ENCODE measurements at regions not wholly inside any gene's neighbourhood (a gene's known extent, or its start where the extent isn't known, plus 50 kb on each side); places are given as distances from the start of the nearest gene placed in this dataset.
"Not testable (repeated sequence)": the region's sequence is repeated elsewhere in the genome, so short reads cannot be mapped to it uniquely, and the experiment has no call there.

DNA sequence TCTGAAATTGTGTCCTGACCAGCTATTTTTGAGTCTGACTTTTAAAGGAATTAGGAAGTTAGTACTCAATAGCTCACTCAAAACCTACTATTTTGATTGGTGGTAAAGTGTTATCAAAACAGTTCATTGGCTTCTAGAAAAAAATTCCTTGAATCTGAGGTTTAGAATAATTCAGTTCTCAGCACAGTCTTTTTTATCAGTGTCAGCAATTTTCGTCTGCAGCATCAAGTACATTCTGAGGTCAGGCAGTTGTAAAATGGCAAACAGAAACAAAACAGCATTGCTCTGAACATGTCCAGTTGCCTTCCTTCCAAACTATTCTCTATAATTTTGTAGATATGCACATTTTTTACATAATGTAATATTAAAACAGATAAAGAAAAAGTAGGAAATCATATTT lies 1644.1 kb downstream of the SLITRK5 start:
- DNase-seq (ENCODE audit: low read depth in 2 of 2) = no peak

DNA sequence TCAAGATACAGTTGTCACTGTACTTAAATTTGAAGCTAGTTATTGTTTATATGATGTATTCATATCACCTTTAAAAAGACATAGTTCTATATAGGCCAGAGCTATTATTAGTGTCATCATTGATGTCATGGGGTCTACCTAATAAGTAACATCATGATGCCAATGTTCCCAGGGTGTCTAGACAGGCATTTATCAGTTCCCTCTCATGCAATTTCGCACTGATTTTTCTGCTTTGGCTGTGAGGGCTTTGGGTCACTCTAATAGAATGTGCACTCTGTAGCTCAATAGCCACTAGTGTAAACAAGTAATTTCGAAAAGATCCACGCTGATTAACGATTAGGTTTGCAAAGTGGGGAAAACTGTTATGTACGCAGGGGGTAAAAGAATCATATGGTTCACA lies 1651.3 kb downstream of the SLITRK5 start:
- DNase-seq (ENCODE audit: low read depth in 2 of 2) = no peak

DNA sequence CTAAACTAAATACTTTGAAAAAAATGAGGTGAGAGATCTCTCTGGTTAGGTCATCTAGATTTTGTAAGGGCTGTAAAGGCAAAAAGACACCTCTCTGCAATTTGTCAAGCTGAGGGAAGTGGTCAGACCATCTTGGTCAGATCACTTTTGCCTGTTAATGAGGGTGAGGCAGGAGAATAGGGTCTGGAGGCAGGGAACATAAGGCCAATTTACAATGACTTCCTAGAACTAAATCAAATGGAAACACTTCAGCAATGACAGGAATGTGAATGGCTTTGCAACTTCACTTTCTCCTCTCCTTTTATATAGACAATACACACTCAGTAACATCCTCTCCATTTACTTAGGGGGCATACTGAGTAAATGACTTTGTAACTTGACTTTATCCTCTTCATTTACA lies 1653.4 kb downstream of the SLITRK5 start:
- DNase-seq (ENCODE audit: low read depth in 2 of 2) = no peak

DNA sequence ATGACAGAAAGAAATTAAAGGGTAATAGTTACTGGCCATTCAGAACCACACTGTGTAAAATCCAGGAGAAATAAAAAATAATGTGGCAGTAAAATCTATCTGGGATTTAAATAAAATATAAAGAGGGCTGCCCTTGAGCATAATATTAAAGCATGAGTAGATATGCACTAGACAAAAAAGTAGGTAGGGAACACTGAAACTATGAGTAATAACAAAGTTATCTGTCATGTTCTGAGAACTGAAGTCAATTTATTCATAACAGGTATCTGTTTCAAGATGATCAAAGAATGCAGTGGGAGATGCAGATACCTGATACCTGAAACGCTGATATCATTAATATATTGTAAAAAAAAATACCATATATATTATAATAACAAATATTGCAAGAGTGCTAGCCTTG lies 1672.0 kb downstream of the SLITRK5 start:
- DNase-seq (ENCODE audit: low read depth in 2 of 2) = no peak

DNA sequence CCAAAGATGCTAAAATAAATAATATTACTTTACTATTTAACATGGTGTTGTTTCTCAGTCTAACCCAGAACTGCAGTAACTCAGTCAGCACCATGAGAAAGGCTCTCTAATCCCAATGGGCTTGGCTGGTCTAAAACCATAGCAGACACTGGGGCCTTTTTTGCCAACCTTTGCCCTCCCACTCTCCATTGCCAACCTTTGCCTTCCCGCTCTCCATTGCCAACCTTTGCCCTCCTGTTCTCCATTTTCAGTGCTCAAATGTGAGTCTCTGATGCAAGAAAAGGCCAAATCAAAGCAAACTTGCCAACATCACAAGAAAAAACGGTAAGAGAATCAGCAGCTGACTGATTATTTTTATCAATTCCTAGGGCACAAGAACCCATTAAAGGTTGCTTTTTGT lies 1681.2 kb downstream of the SLITRK5 start:
- DNase-seq (ENCODE audit: low read depth in 2 of 2) = no peak

DNA sequence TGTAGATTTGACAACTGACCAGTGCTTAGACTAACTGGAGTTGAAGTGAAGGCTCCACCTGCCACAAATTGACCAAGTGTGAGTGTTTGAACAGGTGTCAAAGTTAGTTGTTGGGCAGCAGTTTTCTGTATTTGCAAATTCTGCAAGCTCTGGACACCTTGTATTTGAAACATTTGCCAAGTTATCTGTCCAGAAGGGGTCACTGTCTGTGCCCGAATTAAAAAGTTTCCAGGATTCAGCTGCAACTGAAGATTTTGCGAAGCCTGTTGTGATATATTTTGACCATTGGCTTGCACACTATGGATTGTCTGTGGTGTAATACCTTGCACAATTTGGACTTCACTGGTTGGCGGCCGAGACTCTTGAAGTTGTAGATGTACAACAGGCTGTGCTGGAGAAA lies 1690.7 kb downstream of the SLITRK5 start:
- DNase-seq (ENCODE audit: low read depth in 2 of 2) = no peak

DNA sequence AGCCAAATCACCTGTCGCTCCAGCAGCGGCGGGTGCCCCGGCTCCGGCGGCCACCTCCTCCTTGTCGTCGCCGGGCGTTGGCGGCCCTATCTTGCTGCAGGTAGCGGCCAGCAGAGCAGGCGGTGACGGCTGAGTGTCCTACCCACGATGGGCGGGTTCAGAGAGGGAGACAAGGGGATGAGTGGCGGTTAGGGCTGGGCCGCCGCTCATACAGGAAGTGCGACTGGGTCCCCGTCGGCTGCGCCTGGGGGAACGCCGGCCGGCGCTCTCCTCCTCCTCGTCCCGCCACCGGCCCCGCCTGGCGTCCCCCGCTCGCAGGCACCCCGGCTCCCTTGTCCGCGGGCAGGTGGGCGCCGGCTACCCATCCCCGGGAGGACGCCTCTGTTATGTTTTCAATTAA lies 1692.0 kb downstream of the SLITRK5 start:
- DNase-seq (ENCODE audit: low read depth in 2 of 2) = no peak

DNA sequence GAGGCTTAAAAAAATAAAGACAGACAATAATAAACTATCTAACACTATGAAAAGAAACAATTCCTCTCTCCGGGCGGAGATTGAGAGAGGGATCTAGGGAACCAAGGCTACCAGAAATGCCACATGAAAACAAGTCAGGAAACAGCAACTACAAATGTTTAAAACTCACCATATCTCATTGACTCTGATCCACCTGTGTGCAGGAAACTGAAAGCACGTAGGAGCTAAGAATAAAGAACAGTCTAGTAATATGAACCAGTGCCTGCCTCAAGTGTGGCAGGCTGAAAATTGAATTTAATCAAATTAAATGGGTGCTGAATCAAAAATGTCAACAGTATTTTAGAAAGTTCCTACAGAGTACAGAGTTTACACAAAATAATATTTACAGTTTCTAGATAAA lies 1701.0 kb downstream of the SLITRK5 start:
- no peak for DNase-seq (ENCODE audit: low read depth in 2 of 2)

DNA sequence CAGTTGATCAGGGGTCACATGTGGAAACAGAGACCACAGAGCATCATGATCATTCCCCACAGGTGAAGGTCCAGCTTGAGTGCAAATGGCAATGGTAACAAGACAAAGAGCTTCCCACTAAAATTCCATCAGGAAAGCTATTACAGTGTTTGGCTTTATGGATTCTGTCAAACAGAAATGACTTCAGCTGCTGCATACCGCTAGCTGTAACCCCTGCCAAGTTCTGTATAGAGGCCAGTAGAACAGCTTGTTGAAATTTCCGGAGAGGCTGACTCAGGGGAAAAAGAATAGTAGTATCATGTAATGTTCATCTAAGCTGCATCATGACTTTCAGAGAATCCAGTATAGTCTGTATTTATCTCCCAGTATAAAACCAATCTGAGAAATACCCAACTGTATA lies 1704.7 kb downstream of the SLITRK5 start:
- DNase-seq (ENCODE audit: low read depth in 2 of 2) = peak; percentile 43 to 51

DNA sequence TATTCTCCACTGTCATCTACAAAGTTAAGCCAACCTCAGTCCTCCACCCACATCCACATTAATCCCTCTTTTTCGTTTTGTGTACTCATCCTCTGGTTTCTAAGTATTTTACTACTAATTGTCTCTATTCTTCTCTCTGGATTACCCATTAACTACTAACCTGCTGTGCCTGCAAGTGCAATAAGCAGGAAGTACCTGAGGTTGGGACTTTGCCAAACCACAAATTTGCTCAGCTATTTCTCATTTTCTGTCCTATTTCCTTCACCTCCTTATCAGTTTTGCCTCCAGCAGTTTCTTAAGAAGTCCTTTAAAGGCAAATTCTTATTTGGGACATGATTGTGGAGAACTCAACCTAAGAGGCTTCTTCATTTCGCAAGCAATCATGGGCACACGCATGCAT lies 1708.9 kb downstream of the SLITRK5 start:
- DNase-seq (ENCODE audit: low read depth in 2 of 2) = no peak

DNA sequence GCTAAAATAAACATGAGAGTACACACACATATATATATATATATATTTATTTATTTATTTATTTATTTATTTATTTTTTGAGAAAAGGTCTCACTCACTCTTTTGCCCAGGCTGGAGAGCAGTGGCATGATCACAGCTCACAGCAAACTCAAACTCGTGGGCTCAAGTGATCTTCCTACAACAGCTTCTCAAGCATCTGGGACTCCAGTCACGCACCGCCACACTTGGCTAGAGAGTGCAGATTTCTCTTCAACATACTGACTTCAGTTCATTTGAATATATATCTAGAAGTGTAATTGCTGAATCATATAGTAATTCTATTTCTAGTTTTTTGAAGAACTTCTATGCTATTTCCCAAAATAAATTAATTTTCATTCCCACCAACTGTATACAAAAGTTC lies 1711.8 kb downstream of the SLITRK5 start:
- DNase-seq (ENCODE audit: low read depth in 2 of 2) = no peak

DNA sequence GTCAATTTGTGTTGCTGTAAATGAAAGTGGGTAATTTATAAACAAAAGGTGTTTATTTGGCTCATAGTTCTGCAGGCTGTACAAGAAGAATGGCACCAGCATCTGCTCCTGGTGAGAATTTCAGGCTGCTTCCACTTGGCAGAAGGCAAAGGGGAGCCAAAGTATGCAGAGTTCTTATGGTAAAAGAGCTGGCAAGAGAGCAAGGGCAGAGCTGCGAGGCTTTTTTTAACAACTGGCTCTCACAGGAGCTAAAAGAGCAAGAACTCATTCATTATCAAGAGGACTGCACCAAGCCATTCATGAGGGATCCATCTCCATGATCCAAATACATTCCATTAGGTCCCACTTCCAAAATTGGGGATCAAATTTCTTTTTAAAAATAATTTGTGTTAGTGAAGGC lies 1712.7 kb downstream of the SLITRK5 start:
- no peak for DNase-seq (ENCODE audit: low read depth in 2 of 2)

DNA sequence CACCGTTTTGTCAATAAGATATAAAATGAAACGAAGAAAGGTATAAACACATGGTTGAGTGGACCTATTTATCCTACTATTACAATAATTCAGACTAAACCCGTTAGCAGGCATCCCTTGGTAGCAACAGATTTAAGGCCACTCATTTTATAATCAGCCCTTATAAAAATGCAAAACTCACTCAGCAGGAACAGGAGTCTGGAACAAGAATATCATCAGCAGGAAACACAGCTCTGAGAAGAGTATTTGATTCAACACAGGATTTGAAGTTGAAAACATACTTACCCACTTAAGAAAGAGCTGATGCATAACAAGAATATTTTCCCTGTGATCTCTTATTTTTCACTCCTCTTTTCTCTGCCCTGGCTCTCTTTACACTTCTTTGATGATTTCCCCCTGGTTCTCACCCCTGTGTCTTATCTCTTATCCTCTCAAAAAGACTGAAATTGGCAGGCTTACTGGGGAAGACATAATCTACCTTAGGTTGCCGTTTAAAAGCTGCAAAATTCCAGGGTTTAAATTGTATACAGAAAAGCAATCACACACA lies 1722.7 kb downstream of the SLITRK5 start:
- DNase-seq (ENCODE audit: low read depth in 2 of 2) = no peak

DNA sequence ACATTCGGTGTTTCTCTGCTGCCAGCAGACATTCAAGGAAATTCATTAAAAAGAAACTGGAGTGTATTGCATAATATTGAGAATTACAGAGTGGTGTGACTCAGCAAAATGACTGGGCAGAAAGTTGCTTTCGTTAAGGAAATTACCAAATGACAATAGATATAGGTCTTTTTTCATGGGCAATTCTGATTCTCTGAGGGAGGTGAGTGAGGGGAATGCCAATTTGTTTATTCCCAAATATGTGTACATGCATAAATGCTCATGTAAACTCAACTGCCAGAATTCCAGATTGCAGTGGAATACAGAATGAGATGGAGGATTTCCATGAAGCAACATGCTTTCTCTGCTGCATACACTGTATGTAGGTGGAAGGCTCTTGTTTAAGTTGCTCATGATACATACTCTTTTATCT lies 1730.1 kb downstream of the SLITRK5 start:
- peak; percentile 10 to 19 for DNase-seq (ENCODE audit: low read depth in 2 of 2)

DNA sequence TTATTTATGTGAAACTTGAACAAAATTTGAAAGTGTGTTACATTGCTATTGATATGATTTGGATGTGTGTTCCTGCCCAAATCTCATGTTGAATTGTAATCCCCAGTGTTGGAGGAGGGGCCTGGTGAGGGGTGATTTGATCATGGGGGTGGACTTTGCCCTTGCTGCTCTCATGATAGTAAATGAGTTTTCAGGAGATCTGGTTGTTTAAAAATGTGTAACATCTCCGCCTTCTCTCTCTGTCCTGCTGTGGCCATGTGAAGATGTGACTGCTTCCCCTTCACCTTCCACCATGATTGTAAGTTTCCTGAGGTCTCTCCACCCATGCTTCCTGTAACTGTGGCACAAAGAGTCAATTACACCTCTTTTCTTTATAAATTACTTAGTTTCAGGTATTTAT lies 1731.0 kb downstream of the SLITRK5 start:
- DNase-seq (ENCODE audit: low read depth in 2 of 2) = no peak

DNA sequence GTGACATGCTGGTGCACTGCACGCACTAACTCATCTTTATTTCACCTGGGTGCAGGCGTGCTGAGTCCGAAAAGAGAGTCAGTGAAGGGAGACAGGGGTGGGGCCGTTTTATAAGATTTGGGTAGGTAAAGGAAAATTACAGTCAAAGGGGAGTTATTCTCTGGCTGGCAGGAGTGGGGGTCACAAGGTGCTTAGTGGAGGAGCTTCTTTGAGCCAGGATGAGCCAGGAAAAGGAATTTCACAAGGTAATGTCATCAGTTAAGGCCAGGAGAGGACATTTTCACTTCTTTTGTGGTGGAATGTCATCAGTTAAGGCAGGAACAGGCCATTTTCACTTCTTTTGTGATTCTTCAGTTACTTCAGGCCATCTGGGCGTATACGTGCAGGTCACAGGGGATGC lies 1734.9 kb downstream of the SLITRK5 start:
- not testable (repeated sequence) for DNase-seq (ENCODE audit: low read depth in 2 of 2)

DNA sequence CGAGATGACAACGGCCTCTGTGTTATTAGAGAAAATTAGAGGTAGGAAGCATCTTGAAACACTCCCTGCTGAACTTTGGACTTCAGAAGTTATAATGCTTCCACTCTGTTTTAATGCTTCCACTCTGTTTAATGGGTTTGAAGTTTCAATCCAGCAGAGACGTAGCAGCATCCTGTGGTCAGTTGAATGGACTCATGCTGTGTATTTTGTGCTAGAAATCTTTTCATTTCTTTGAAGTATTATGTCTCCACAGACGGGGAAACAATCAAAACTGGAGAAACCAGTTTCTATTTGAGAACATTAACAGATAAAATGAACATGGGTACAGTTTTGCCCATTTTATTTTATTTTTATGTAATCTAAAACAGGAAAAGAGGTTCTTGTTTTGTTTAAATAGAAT lies 1736.2 kb downstream of the SLITRK5 start:
- no peak for DNase-seq (ENCODE audit: low read depth in 2 of 2)

DNA sequence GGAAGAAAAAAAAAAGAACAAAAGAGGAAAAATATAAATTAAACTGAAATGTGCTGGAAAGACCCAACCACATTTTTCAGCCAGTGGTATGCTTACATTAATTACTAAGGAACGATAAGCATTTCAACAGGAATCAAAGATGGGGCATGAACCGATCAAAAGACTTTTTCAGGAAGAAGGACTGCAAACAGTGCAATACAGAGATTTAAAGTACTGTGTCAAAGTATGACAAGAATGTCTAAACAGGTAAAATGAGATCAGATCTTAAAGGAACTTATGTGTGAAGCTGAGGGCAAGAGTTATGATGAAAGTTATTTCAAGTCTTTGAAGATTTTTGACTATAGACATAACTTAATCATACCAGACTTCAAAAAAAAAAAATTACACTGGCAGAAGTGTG lies 1761.8 kb downstream of the SLITRK5 start:
- no peak for DNase-seq (ENCODE audit: low read depth in 2 of 2)

DNA sequence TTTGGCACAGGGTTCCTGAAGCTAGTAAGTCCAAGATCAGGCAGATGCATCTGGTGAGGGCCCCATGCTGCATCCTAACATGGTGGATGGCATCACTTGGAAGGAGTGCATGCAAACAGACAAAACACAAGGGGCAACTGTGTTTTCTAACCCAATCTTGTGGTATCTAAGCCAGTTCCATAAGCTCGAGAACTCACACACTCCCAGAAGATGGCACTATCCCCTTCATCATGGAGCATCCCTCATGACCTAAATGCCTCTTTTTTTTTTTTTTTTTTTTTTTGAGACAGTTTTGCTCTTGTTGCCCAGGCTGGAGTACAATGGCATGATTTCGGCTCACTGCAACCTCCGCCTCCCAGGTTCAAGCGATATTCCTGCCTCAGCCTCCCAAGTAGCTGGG lies 1763.5 kb downstream of the SLITRK5 start:
- DNase-seq (ENCODE audit: low read depth in 2 of 2) = not testable (repeated sequence)

DNA sequence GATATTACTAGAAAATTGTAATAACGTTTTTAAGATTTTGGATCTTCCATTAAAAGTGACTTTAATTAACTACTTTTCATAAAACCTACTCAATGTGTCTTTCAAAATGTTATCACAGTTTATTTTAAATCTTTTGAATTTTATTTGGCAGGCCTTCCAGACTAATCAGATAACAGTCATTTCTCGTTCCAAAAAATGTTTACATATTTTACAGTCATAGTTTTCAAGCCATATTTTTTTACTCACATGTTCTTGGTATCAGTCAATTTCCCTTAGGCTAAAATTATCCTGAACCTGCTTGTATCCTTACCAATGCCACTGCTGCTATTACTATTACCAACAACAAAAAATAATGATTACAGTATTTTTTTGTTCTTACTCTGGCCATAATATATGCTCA lies 1783.5 kb downstream of the SLITRK5 start:
- no peak for DNase-seq (ENCODE audit: low read depth in 2 of 2)

DNA sequence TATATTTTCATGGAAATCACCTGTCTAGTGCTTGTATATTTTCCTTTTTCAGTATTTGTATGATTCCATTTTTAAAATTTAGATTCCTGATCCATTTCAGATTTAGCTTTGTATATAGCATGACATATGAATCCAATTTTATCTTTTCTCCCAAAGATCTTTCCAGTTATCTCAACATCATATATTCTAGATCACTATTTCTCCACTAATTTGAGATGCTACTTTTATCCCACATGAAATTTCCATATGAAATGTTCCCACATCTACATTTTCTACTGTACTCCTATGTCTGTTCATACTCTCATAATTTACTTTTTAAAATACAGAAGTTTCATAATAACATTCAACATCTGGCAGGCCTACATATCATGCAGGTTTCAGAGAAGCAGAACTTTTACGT lies 1784.1 kb downstream of the SLITRK5 start:
- no peak for DNase-seq (ENCODE audit: low read depth in 2 of 2)

DNA sequence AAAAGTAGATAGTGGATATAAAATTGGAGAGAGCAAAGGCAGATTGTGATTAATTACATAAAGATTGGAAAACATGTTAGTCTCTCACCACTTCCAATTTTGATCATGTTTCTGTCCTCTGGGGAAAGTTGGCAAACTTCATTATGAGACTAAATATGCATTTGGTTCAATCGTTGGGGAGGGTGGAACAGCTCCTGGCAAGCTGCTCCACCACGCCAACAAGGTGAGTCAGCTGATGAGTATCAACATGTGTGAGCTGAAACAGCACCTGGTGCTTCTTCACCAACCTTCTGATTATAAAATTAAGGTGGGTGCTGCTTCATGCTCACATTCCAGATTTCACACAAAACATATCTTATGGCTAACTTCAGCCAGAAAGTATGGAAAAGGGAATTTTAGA lies 1784.6 kb downstream of the SLITRK5 start:
- no peak for DNase-seq (ENCODE audit: low read depth in 2 of 2)

DNA sequence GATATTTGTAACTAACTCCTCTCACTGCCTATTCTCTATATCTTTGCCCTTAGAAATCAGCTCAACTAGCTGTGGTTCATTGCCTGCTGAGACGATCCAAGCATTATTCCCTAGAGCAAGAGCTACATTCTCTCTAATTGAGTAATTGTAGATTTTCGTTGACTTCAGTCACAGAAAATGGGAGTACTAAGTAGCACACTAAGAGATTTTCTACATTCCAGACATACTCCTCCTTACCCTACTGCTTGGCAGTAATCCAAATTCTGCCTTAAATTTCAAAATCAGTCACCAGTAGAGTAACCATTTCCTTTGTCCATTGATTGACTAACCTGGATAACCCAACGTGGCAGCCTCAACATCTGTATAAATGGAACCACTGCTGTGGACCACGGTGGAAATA lies 1786.8 kb downstream of the SLITRK5 start:
- DNase-seq (ENCODE audit: low read depth in 2 of 2) = peak; percentile 62 to 67

DNA sequence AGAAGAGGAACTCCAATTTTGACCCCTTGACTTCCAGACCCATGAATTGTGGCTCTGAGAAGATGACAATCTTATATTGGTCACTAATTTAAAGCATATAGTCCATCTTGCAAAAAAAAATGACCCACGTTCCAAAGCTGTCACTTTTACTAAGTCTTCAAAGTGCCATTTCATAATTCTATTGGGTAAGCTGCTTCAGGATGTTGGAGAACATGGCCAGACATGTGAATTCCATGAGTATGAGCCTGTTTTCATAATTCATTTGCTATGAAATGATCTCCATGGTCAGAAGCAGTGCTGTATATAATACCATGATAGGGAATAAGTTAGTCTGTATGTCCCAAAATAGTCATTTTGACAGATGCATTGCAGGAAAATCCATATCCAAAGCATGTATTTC lies 1787.3 kb downstream of the SLITRK5 start:
- no peak for DNase-seq (ENCODE audit: low read depth in 2 of 2)

DNA sequence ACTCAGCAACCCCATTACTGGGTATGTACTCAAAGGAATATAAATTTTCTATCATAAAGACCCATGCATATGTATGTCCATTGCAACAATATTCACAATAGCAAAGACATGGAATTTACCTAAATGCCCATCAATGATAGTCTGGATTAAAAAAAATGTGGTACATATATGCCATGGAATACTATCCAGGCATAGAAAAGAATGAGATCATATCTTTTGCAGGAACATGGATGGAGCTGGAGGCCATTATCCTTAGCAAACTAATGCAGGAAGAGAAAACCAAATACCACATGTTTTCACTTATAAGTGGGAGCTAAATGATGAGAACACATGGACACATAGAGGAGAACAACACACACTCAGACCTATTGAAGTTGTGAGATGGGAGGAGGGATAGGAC lies 1789.7 kb downstream of the SLITRK5 start:
- DNase-seq (ENCODE audit: low read depth in 2 of 2) = not testable (repeated sequence)

Data from fibroblast of skin of left quadriceps (primary cell).